Loucy (cell line): ENCODE measurements at regions not wholly inside any gene's neighbourhood (a gene's known extent, or its start where the extent isn't known, plus 50 kb on each side); places are given as distances from the start of the nearest gene placed in this dataset.

Experiments used
- H2AFZ ChIP-seq: fragments of 200-600 bp; sonication (generic); 2 replicates; pipeline ENCODE4 v1.6.0; 2016; ENCODE audit warnings: antibody characterized with exemption, mild to moderate bottlenecking, low read length, moderate library complexity
- H3F3A ChIP-seq: fragments of 200-600 bp; 2 replicates; pipeline ENCODE4 v1.6.0; 2016; ENCODE audit warnings: antibody characterized with exemption, low read depth, mild to moderate bottlenecking
- H3K27me3 ChIP-seq: fragments of 200-600 bp; sonication (generic); 2 replicates; pipeline ENCODE4 v1.6.1; 2014; ENCODE audit warnings: low read length, mild to moderate bottlenecking; ENCODE audit not compliant: insufficient read depth, poor library complexity, severe bottlenecking
- H3K36me3 ChIP-seq: fragments of 200-600 bp; sonication (generic); 2 replicates; pipeline ENCODE4 v1.6.1; 2016; ENCODE audit warnings: low read length; ENCODE audit not compliant: insufficient read depth
- H3K4me1 ChIP-seq: fragments of 200-600 bp; sonication (generic); 2 replicates; pipeline ENCODE4 v1.5.1; 2014; ENCODE audit warnings: low read length, mild to moderate bottlenecking; ENCODE audit not compliant: insufficient read depth, poor library complexity, severe bottlenecking
- H3K4me2 ChIP-seq: fragments of 200-600 bp; sonication (generic); 2 replicates; pipeline ENCODE4 v1.6.0; 2014; ENCODE audit warnings: antibody characterized with exemption, low read length, low read depth, mild to moderate bottlenecking; ENCODE audit not compliant: poor library complexity, severe bottlenecking
- H3K4me3 ChIP-seq: fragments of 200-600 bp; sonication (generic); 2 replicates; pipeline ENCODE4 v1.5.1; 2014; ENCODE audit warnings: low read length, mild to moderate bottlenecking, mixed read lengths; ENCODE audit not compliant: poor library complexity, severe bottlenecking
- H3K79me2 ChIP-seq: fragments of 200-600 bp; sonication (generic); 2 replicates; pipeline ENCODE4 v1.6.1; 2014; ENCODE audit warnings: low read length; ENCODE audit not compliant: insufficient read depth
- H3K9ac ChIP-seq: fragments of 200-600 bp; sonication (generic); 2 replicates; pipeline ENCODE4 v1.6.0; 2014; ENCODE audit warnings: mild to moderate bottlenecking, low read depth, low read length, moderate library complexity; ENCODE audit not compliant: poor library complexity, severe bottlenecking
- H3K9me2 ChIP-seq: fragments of 200-600 bp; sonication (generic); replicated peaks from 2 replicates; pipeline ENCODE4 v1.6.1; 2016; ENCODE audit warnings: low read depth, low read length, mixed read lengths
- H3K9me3 ChIP-seq: fragments of 200-600 bp; sonication (generic); 2 replicates; pipeline ENCODE4 v1.6.1; 2014; ENCODE audit warnings: mild to moderate bottlenecking, antibody characterized with exemption, low read length, low read depth; ENCODE audit not compliant: insufficient read depth
- H4K20me1 ChIP-seq: fragments of 200-600 bp; sonication (generic); 2 replicates; pipeline ENCODE4 v1.6.0; 2014; ENCODE audit warnings: antibody characterized with exemption, low read length, mild to moderate bottlenecking; ENCODE audit not compliant: insufficient read depth, poor library complexity, severe bottlenecking
- CTCF ChIP-seq: fragments of 200-600 bp; sonication (generic); conservative IDR thresholded peaks from 2 replicates; pipeline ENCODE4 v1.5.1; 2014; ENCODE audit warnings: mild to moderate bottlenecking, antibody characterized with exemption, low read length
- EZH2phosphoT487 ChIP-seq: fragments of 200-600 bp; IDR thresholded peaks from 2 replicates; pipeline ENCODE4 v1.6.1; 2018; ENCODE audit warnings: antibody characterized with exemption, mild to moderate bottlenecking, moderate library complexity, borderline replicate concordance

- H2AFZ ChIP-seq = no peak overlapping the region
Observed at GRCh38 chr3:27792869-27793268, 70.7 kb upstream of the EOMES start.

GRCh38 chr3:27794211-27794610 is 72.1 kb upstream of the EOMES start:
- no peak overlapping the region for H3K9ac ChIP-seq
- TF ChIP-seq CTCF (no peak), EZH2phosphoT487 (no peak)
- H3K4me2 ChIP-seq = no peak overlapping the region

More at GRCh38 chr3:27792869-27793268, 70.7 kb upstream of the EOMES start:
- no peaks in the 10 kb centered on the region for H3K79me2 ChIP-seq
- H3K36me3 ChIP-seq = no peaks in the 10 kb centered on the region
- no peak overlapping the region for H3K4me3 ChIP-seq
- H3K9me2 ChIP-seq = no peaks in the 10 kb centered on the region
- H3K9me3 ChIP-seq = no peaks in the 10 kb centered on the region
- H3K27me3 ChIP-seq = no peaks in the 10 kb centered on the region
- no peaks in the 10 kb centered on the region for H3F3A ChIP-seq
- no peak overlapping the region for H3K4me2 ChIP-seq
- H4K20me1 ChIP-seq = no peaks in the 10 kb centered on the region
- H3K4me1 ChIP-seq = no peaks in the 10 kb centered on the region
- TF ChIP-seq EZH2phosphoT487 = no peak
- TF ChIP-seq CTCF = no peak
- no peak overlapping the region for H3K9ac ChIP-seq

GRCh38 chr3:27796365-27796875 is 74.3 kb upstream of the EOMES start:
- no peaks in the 10 kb centered on the region for H3K9me3 ChIP-seq
- TF ChIP-seq EZH2phosphoT487 (no peak), CTCF (no peak)
- no peaks in the 10 kb centered on the region for H3K36me3 ChIP-seq
- H3F3A ChIP-seq = no peaks in the 10 kb centered on the region
- no peaks in the 10 kb centered on the region for H3K27me3 ChIP-seq
- no peaks in the 10 kb centered on the region for H3K79me2 ChIP-seq
- no peaks in the 10 kb centered on the region for H3K9me2 ChIP-seq
- no peaks in the 10 kb centered on the region for H3K4me1 ChIP-seq
- no peak overlapping the region for H2AFZ ChIP-seq
- H4K20me1 ChIP-seq = no peaks in the 10 kb centered on the region
- H3K4me2 ChIP-seq = no peak overlapping the region
- H3K9ac ChIP-seq = no peak overlapping the region
- no peak overlapping the region for H3K4me3 ChIP-seq

More at GRCh38 chr3:27794211-27794610, 72.1 kb upstream of the EOMES start:
- Histone ChIP-seq H2AFZ (no peak overlapping the region), H3K9me2 (no peaks in the 10 kb centered on the region), H3K79me2 (no peaks in the 10 kb centered on the region), H3K27me3 (no peaks in the 10 kb centered on the region), H4K20me1 (no peaks in the 10 kb centered on the region), H3F3A (no peaks in the 10 kb centered on the region), H3K4me3 (no peak overlapping the region), H3K4me1 (no peaks in the 10 kb centered on the region), H3K9me3 (no peaks in the 10 kb centered on the region), H3K36me3 (no peaks in the 10 kb centered on the region)
